HepG2 (cell line): ENCODE measurements at regions not wholly inside any gene's neighbourhood (a gene's known extent, or its start where the extent isn't known, plus 50 kb on each side); places are given as distances from the start of the nearest gene placed in this dataset.

Source experiments
- ATAC-seq: fragments of 200-7000 bp; cut with Tn5 transposase; 3 replicates; pipeline ENCODE4 v1.9.1; 2020; ENCODE audit warnings: mild to moderate bottlenecking, moderate library complexity
- BruUV-seq: library from RNA; stranded (reverse); fragments of 400-500 nt; replicated peaks from 2 replicates; lab custom pipeline; 2021; lab: Mats Ljungman, UMichigan
- CTCF ChIA-PET: fragments of 300-600 bp; formaldehyde crosslinking; extraction: SDS; loops from one replicate; lab custom pipeline; 2021; ENCODE audit warnings: low total read pairs, inconsistent platforms, low intra/inter-chr PET ratio; lab: Yijun Ruan, JAX
- POLR2A ChIA-PET: fragments of 350-600 bp; sonication (Branson Sonifier 250); formaldehyde crosslinking; loops from one replicate; lab custom pipeline; 2020; ENCODE audit warnings: antibody characterized with exemption, inconsistent platforms; lab: Yijun Ruan, JAX
- DNase-seq: peaks from one replicate; pipeline ENCODE4 v3.0.0-alpha.2; 2015; ENCODE audit warnings: low spot score
- FAIRE-seq: peaks from 3 replicates; lab custom pipeline; 2011; peaks lifted over from hg19 to GRCh38; lab: Jason Lieb, UNC
- H2AFZ ChIP-seq: one replicate; pipeline ENCODE4 v1.6.1; 2011; ENCODE audit warnings: low read length, inconsistent platforms
- H3K27ac ChIP-seq: fragments of 300-600 bp; 3 replicates; pipeline ENCODE4 v1.8.0; 2011; ENCODE audit warnings: mixed run types, mild to moderate bottlenecking, mixed read lengths, low read length, inconsistent platforms; ENCODE audit not compliant: insufficient read depth; ENCODE audit errors: extremely low read length
- H3K27me3 ChIP-seq, 2 experiments: fragments of 200-600 bp in 1 of 2; 2 replicates in 1 of 2; 3 replicates in 1 of 2; pipeline versions ENCODE4 v1.6.0 to v1.8.0; 2011; ENCODE audit warnings: low read length in 2 of 2, mild to moderate bottlenecking in 2 of 2, moderate library complexity in 2 of 2, inconsistent platforms in 1 of 2; ENCODE audit not compliant: insufficient read depth in 2 of 2, control insufficient read depth in 1 of 2
- H3K36me3 ChIP-seq, 2 experiments: fragments of 200-600 bp in 1 of 2; replicated peaks in 1 of 2; 2 replicates in 1 of 2; 3 replicates in 1 of 2; pipeline versions ENCODE4 v1.5.1 to v1.8.0; 2011; ENCODE audit warnings: low read length in 2 of 2, inconsistent platforms in 1 of 2; ENCODE audit not compliant: insufficient read depth in 2 of 2, control insufficient read depth in 1 of 2
- H3K4me1 ChIP-seq: 2 replicates; pipeline ENCODE4 v1.5.1; 2012; ENCODE audit warnings: low read length, inconsistent platforms; ENCODE audit not compliant: insufficient read depth
- H3K4me2 ChIP-seq: 2 replicates; pipeline ENCODE4 v1.6.0; 2011; ENCODE audit warnings: low read depth, low read length, inconsistent platforms
- H3K4me3 ChIP-seq, 3 experiments: fragments of 200-600 bp in 1 of 3; sonication (generic), shearing (Covaris generic) in 1 of 3; replicated peaks in 1 of 3; 2 replicates each; pipeline ENCODE4 v1.5.1; 2011 to 2016; ENCODE audit warnings: low read length in 3 of 3, inconsistent platforms in 2 of 3, low read depth in 2 of 3, mild to moderate bottlenecking in 2 of 3, control low read depth in 1 of 3, mixed read lengths in 1 of 3; ENCODE audit not compliant: insufficient read depth in 1 of 3
- H3K79me2 ChIP-seq: one replicate; pipeline ENCODE4 v1.6.1; 2011; ENCODE audit warnings: low read length, inconsistent platforms; ENCODE audit not compliant: insufficient read depth
- H3K9ac ChIP-seq: 2 replicates; pipeline ENCODE4 v1.6.0; 2011; ENCODE audit warnings: mild to moderate bottlenecking, low read depth, low read length, inconsistent platforms; ENCODE audit not compliant: insufficient read depth
- H3K9me3 ChIP-seq: 2 replicates; pipeline ENCODE4 v1.5.1; 2012; ENCODE audit warnings: mild to moderate bottlenecking, low read length
- H4K20me1 ChIP-seq: 2 replicates; pipeline ENCODE4 v1.6.0; 2011; ENCODE audit warnings: inconsistent platforms, mild to moderate bottlenecking, low read length, moderate library complexity; ENCODE audit not compliant: insufficient read depth
- ARID4A ChIP-seq: sonication (generic); formaldehyde crosslinking; IDR thresholded peaks from 2 replicates; pipeline ENCODE4 v1.5.0; 2020; ENCODE audit warnings: mild to moderate bottlenecking, missing genetic modification reagents, borderline replicate concordance
- ATF7 ChIP-seq, 2 experiments: fragments of 450-650 bp in 1 of 2; sonication (generic) in 1 of 2; formaldehyde crosslinking in 1 of 2; IDR thresholded peaks; 2 replicates each; pipeline versions ENCODE4 v1.4.0 to v1.6.1; 2016 to 2020; ENCODE audit warnings: antibody characterized with exemption in 1 of 2, mild to moderate bottlenecking in 1 of 2, missing genetic modification reagents in 1 of 2
- CREB1 ChIP-seq, 2 experiments: fragments of 450-650 bp in 1 of 2; IDR thresholded peaks; 2 replicates each; pipeline ENCODE4 v1.6.1; 2016 to 2017; ENCODE audit warnings: control low read depth in 1 of 2, mild to moderate bottlenecking in 1 of 2, missing compliant biosample characterization in 1 of 2, missing genetic modification characterization in 1 of 2
- ELK4 ChIP-seq: sonication (generic); formaldehyde crosslinking; IDR thresholded peaks from 2 replicates; pipeline ENCODE4 v1.9.0; 2021; ENCODE audit warnings: missing genetic modification reagents, borderline replicate concordance
- NBN ChIP-seq: fragments of 450-650 bp; conservative IDR thresholded peaks from 2 replicates; pipeline ENCODE4 v1.6.1; 2017
- TBL1XR1 ChIP-seq: fragments of 150-350 bp; IDR thresholded peaks from 2 replicates; pipeline ENCODE4 v1.6.1; 2014; ENCODE audit warnings: borderline replicate concordance, low read length; ENCODE audit not compliant: partially characterized antibody
- ZBED4 ChIP-seq: sonication (generic); formaldehyde crosslinking; IDR thresholded peaks from 2 replicates; pipeline ENCODE4 v1.4.0; 2020; ENCODE audit warnings: missing genetic modification reagents, borderline replicate concordance
- ZMAT5 ChIP-seq: sonication (generic); formaldehyde crosslinking; IDR thresholded peaks from 2 replicates; pipeline ENCODE4 v1.5.0; 2020; ENCODE audit warnings: mild to moderate bottlenecking, low read depth, missing genetic modification reagents, borderline replicate concordance
- ZNF232 ChIP-seq: sonication (generic); formaldehyde crosslinking; IDR thresholded peaks from 2 replicates; pipeline ENCODE4 v1.4.0; 2020; ENCODE audit warnings: missing genetic modification reagents, borderline replicate concordance
- ZNF784 ChIP-seq: sonication (generic); formaldehyde crosslinking; IDR thresholded peaks from 2 replicates; pipeline ENCODE4 v1.5.1; 2020; ENCODE audit warnings: missing genetic modification reagents, mild to moderate bottlenecking, borderline replicate concordance
- WGBS: methylation state at CpG from one replicate; pipeline ENCODE4 v1.1.6; 2017; ENCODE audit warnings: low lambda C conversion rate; 5-methylcytosine and 5-hydroxymethylcytosine counted together
- in situ Hi-C: cut with HindIII; loops from 2 replicates; pipeline ENCODE4 v1.10.0; 2017; ENCODE audit warnings: low pct_unique_long_range_greater_than_20kb; ENCODE audit not compliant: extremely low pct_ligation_motif_present
- intact Hi-C: fragments of 100-400 bp; cut with micrococcal nuclease; formaldehyde crosslinking; loops from one replicate; pipeline ENCODE4 v1.10.0; 2022; ENCODE audit not compliant: unreplicated experiment

GRCh38 chr10:112054516-112054915 lies 129.0 kb downstream of the GPAM start (continued):
- TF ChIP-seq ELK4 (CRISPR knock-in tag): no peak
- no peak for TF ChIP-seq ZBED4
- no peak for TF ChIP-seq TBL1XR1
- no peak for TF ChIP-seq ZMAT5 (CRISPR knock-in tag)
- TF ChIP-seq ZNF232 (CRISPR knock-in tag): no peak

- DNase-seq (no peak), FAIRE-seq (no peak), ATAC-seq (no peak)
- Histone ChIP-seq H3K9ac (no peak overlapping the region), H3K27ac (no peak overlapping the region), H3K79me2 (no peaks in the 10 kb centered on the region), H3K36me3 (no peaks in the 10 kb centered on the region), H4K20me1 (no peaks in the 10 kb centered on the region), H3K27me3 (no peaks in the 10 kb centered on the region), H3K9me3 (no peaks in the 10 kb centered on the region), H3K4me3 (no peak overlapping the region), H2AFZ (no peak overlapping the region), H3K4me1 (peaks cover 10% of the 10 kb centered on the region), H3K4me2 (no peak overlapping the region)
- BruUV-seq: no TSS peak
- POLR2A ChIA-PET: no interaction called here
- 50% methylated on average over 2 of the region's 2 CpGs for WGBS
- peak; percentile 75 for TF ChIP-seq CREB1 (IDR thresholded peaks at IDR 0.05)
- no peak for TF ChIP-seq CREB1 (CRISPR knock-in tag; IDR thresholded peaks at IDR 0.05)
- TF ChIP-seq ZNF784 (CRISPR knock-in tag): no peak
- peak; percentile 51; the same call in 1 of the 2 replicates for TF ChIP-seq ATF7 (IDR thresholded peaks at IDR 0.05)
- TF ChIP-seq ATF7 (CRISPR knock-in tag; IDR thresholded peaks at IDR 0.05): no peak
- TF ChIP-seq NBN: no peak
- no peak for TF ChIP-seq ARID4A
- in situ Hi-C loops: no loop called here
- CTCF ChIA-PET: no interaction called here
- intact Hi-C loops: no loop called here
Measured at GRCh38 chr10:112057072-112057471, 126.5 kb downstream of the GPAM start.
